ENCODE measurements at regions not wholly inside any gene's neighbourhood (a gene's known extent, or its start where the extent isn't known, plus 50 kb on each side); places are given as distances from the start of the nearest gene placed in this dataset.

DNA sequence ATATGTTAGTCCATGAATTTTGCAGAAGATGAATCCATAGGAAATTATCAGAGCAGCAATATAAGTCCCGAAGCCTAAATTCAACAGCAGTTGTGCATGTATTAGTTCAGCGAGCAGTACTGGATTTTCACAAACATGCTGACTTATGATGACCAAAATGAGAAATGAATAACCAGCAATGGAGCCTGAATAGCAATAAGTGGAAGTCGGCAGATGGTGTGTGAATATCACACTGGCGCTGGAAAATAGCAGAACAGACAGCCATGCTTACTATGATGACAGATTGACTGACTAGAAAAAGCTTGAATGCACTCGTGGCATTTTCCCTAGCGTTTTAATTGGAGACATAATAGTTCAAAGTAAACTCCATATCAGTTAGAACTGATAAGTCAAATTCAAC, 1114.5 kb downstream of the DSC3 start (continued):
- TF ChIP-seq HDAC6 (IDR thresholded peaks at IDR 0.05; ENCODE audit: low read depth, low read length) (no peak), HNRNPH1 (optimal IDR thresholded peaks at IDR 0.05; ENCODE audit: low read depth, low read length) (no peak), SRSF4 (IDR thresholded peaks at IDR 0.05; ENCODE audit: low read depth, low read length, poor library complexity, severe bottlenecking) (no peak), ZNF451 (CRISPR knock-in tag; IDR thresholded peaks at IDR 0.05) (no peak), ZBTB7A (CRISPR knock-in tag; IDR thresholded peaks at IDR 0.05) (no peak)
- TF ChIP-seq, protein P1, sequence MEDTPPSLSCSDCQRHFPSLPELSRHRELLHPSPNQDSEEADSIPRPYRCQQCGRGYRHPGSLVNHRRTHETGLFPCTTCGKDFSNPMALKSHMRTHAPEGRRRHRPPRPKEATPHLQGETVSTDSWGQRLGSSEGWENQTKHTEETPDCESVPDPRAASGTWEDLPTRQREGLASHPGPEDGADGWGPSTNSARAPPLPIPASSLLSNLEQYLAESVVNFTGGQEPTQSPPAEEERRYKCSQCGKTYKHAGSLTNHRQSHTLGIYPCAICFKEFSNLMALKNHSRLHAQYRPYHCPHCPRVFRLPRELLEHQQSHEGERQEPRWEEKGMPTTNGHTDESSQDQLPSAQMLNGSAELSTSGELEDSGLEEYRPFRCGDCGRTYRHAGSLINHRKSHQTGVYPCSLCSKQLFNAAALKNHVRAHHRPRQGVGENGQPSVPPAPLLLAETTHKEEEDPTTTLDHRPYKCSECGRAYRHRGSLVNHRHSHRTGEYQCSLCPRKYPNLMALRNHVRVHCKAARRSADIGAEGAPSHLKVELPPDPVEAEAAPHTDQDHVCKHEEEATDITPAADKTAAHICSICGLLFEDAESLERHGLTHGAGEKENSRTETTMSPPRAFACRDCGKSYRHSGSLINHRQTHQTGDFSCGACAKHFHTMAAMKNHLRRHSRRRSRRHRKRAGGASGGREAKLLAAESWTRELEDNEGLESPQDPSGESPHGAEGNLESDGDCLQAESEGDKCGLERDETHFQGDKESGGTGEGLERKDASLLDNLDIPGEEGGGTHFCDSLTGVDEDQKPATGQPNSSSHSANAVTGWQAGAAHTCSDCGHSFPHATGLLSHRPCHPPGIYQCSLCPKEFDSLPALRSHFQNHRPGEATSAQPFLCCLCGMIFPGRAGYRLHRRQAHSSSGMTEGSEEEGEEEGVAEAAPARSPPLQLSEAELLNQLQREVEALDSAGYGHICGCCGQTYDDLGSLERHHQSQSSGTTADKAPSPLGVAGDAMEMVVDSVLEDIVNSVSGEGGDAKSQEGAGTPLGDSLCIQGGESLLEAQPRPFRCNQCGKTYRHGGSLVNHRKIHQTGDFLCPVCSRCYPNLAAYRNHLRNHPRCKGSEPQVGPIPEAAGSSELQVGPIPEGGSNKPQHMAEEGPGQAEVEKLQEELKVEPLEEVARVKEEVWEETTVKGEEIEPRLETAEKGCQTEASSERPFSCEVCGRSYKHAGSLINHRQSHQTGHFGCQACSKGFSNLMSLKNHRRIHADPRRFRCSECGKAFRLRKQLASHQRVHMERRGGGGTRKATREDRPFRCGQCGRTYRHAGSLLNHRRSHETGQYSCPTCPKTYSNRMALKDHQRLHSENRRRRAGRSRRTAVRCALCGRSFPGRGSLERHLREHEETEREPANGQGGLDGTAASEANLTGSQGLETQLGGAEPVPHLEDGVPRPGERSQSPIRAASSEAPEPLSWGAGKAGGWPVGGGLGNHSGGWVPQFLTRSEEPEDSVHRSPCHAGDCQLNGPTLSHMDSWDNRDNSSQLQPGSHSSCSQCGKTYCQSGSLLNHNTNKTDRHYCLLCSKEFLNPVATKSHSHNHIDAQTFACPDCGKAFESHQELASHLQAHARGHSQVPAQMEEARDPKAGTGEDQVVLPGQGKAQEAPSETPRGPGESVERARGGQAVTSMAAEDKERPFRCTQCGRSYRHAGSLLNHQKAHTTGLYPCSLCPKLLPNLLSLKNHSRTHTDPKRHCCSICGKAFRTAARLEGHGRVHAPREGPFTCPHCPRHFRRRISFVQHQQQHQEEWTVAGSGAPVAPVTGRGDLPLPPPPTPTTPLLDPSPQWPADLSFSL (CRISPR knock-in tag; IDR thresholded peaks at IDR 0.05): no peak
- TF ChIP-seq, protein P2, sequence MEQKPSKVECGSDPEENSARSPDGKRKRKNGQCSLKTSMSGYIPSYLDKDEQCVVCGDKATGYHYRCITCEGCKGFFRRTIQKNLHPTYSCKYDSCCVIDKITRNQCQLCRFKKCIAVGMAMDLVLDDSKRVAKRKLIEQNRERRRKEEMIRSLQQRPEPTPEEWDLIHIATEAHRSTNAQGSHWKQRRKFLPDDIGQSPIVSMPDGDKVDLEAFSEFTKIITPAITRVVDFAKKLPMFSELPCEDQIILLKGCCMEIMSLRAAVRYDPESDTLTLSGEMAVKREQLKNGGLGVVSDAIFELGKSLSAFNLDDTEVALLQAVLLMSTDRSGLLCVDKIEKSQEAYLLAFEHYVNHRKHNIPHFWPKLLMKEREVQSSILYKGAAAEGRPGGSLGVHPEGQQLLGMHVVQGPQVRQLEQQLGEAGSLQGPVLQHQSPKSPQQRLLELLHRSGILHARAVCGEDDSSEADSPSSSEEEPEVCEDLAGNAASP (CRISPR knock-in tag; IDR thresholded peaks at IDR 0.05; ENCODE audit: borderline replicate concordance): no peak
